GM10248 (cell line): ENCODE measurements at regions not wholly inside any gene's neighbourhood (a gene's known extent, or its start where the extent isn't known, plus 50 kb on each side); places are given as distances from the start of the nearest gene placed in this dataset.

Experiments
- CTCF ChIA-PET: fragments of 300-600 bp; sonication (Branson Sonifier 250); formaldehyde crosslinking; extraction: SDS; loops from one replicate; lab custom pipeline; 2021; ENCODE audit warnings: antibody characterized with exemption; lab: Yijun Ruan, JAX
- POLR2A ChIA-PET: fragments of 350-650 bp; sonication (Branson Sonifier 250); formaldehyde crosslinking; extraction: SDS; loops from one replicate; lab custom pipeline; 2020; ENCODE audit warnings: antibody characterized with exemption; lab: Yijun Ruan, JAX
- DNase-seq: peaks from one replicate; pipeline ENCODE4 v3.0.0; 2012; ENCODE audit errors: extremely low spot score
- TF ChIP-seq, protein P1 (sequence below): IDR thresholded peaks from 2 replicates; pipeline ENCODE4 v1.5.1; 2012; ENCODE audit warnings: mild to moderate bottlenecking, low read depth; ENCODE audit errors: extremely low read depth, missing control alignments, control extremely low read depth

DNA sequence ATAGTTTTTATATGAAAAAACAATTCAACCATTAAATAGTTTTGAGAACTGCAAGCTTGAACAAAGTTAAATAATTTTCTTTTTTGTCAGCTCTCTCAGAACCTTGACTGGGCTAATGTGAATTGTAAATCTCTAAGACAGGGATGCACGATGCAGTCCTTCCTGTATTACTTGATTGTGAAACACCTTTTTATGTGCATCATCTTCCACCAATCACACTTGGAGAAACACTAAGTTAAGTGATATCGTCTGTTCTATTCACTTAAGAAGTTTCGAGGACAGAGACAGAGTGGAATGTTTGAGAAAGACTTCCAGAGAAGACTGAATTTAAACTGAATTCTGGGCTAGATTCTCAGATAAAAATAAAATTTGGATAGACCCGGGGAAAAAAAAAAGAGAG is 238.2 kb downstream of the MREG start:
- TF ChIP-seq, protein P1, sequence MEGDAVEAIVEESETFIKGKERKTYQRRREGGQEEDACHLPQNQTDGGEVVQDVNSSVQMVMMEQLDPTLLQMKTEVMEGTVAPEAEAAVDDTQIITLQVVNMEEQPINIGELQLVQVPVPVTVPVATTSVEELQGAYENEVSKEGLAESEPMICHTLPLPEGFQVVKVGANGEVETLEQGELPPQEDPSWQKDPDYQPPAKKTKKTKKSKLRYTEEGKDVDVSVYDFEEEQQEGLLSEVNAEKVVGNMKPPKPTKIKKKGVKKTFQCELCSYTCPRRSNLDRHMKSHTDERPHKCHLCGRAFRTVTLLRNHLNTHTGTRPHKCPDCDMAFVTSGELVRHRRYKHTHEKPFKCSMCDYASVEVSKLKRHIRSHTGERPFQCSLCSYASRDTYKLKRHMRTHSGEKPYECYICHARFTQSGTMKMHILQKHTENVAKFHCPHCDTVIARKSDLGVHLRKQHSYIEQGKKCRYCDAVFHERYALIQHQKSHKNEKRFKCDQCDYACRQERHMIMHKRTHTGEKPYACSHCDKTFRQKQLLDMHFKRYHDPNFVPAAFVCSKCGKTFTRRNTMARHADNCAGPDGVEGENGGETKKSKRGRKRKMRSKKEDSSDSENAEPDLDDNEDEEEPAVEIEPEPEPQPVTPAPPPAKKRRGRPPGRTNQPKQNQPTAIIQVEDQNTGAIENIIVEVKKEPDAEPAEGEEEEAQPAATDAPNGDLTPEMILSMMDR: no peak
- POLR2A ChIA-PET: no interaction called here
- CTCF ChIA-PET: interaction anchor here (1.2 to 3.4 kb wide), 3 partner anchors 8 to 17 kb away, joined by 4 to 12 read pairs (median 7); no protein-coding TSS in a partner anchor
- DNase-seq: no peak

DNA sequence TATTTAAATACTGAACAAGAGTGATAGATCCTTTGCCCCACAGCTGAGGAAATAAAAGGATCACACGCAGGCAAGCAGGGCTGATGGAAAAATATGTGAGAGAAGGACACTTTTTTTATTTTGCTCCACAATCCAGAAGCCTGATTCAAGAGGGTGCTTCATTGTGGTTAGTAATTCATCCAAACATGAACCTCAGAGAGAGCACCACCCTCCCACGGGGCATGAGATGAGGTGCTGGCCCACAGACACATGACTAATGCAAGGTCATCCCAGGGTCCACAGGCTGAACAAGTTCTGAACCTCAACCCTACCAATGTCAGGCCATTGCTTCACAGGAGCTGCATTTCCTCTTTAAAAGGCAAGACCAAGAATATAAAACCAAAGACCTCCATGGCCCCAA is 239.6 kb downstream of the MREG start:
- ChIA-PET POLR2A (no interaction called here), CTCF (interaction anchor here (1.0 to 3.4 kb wide), 3 partner anchors 8 to 18 kb away, joined by 3 to 12 read pairs (median 7); no protein-coding TSS in a partner anchor)
- TF ChIP-seq, protein P1: no peak
- DNase-seq: no peak

DNA sequence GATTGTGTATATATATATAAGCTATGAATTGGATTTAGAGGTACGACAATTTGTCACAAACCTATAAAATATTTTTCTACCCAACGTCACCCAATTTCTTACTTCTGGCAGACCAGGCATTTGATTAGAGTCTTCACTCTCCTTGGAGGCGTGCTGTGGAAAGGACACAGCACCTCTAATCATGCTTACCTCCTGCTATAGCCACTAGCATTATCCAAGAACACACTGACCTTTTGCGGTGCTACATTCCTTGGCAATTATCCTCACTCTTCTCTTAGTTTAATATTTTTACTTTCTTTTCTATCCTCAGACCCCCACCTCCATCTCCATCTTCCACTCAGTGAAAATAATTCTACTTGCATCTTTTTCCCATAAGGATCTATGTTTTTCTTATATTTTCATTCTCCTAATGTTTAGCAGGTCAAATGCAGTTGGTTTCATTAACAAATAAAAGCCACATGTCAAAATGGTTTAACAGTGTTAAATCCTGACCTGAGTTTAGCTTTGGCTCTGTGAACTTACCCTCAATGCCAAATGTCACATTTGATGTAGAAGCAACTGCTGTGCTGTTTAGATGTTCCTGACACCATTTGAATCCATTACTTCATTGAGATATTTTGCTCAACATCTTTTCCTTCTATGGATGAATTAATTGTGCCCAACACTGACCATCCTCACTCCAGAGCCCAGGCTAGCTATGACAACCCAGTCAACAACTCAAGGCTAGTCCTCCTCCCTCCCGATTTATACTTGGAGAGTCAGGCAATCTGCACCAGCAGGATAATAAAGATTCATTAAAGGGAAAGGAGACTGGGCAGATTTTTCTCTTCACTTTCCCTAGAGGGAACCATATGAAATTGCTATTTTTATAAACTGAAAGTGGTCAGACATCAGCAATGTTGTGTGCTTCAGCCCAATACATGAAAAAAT is 240.5 kb downstream of the MREG start:
- ChIA-PET CTCF (interaction anchor here (1.0 to 3.4 kb wide), 3 partner anchors 7 to 19 kb away, joined by 3 to 12 read pairs (median 7); no protein-coding TSS in a partner anchor), POLR2A (no interaction called here)
- no peak for DNase-seq
- TF ChIP-seq, protein P1: no peak

DNA sequence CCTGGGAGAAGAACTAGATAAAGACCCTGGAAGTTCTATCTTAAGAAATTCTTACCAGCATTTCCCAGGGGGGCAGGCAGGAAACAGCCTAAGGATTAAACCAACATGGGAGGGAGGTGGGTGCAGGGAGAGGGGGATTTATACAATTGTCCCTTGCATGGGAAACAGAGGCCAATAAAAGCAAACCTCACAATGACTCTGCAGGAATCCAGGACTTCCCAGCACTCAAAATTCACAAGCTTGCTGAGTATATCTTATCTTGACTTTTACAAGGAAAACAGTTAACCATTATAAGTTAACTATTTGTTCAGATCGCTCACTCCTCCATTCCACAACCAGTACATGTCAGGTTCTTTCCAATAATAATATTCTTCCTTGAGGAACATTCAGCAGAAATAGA is 241.3 kb downstream of the MREG start:
- ChIA-PET POLR2A (no interaction called here), CTCF (no interaction called here)
- TF ChIP-seq, protein P1: no peak
- DNase-seq: no peak

DNA sequence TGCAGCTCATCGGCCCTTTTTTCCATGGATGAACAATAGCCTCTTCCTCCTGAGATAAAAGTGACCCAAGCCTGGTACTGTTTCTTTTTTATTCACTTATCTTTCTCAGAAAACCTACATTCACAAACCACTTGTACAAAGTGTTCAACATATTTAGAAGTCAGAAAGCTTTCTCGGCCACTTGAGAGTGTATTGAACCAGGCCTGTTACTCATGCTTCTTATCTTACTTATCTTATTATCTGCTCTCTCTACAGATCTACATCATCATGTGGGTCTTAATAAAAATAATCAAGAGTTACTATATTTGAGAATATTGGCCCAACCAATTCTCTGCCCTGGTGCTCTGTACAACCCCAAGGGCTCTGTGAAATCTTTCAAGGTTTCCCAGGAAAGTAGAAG is 242.1 kb downstream of the MREG start:
- TF ChIP-seq, protein P1: no peak
- ChIA-PET CTCF (interaction anchor here (1.1 kb wide), 1 partner anchor 9 kb away, joined by 3 read pairs; no protein-coding TSS in a partner anchor), POLR2A (no interaction called here)
- no peak for DNase-seq

DNA sequence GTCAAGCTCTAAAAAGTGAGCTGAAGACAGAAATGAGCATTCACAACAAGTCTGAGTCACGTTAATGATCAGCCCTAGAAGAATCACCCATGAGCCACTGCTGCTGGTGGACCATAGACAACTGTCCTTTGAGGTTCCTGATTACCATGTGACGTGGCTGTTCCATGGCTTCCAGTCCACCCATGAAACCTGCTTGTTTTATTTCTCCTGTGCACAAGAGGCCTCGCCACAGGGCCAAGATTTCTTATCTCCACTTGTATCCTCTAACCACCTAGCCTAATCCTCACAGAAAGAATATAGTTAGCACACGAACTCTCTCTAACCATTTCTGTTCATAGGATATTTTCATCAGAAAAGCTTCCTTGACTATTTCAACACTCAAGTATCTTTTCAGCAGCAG is 242.7 kb downstream of the MREG start:
- CTCF ChIA-PET: interaction anchor here (1.1 kb wide), 1 partner anchor 8 kb away, joined by 3 read pairs; no protein-coding TSS in a partner anchor
- TF ChIP-seq, protein P1: no peak
- no peak for DNase-seq
- POLR2A ChIA-PET: no interaction called here
